ENCODE measurements at regions not wholly inside any gene's neighbourhood (a gene's known extent, or its start where the extent isn't known, plus 50 kb on each side); places are given as distances from the start of the nearest gene placed in this dataset.

GRCh38 chr4:133498149-133498548 is 349.1 kb downstream of the PCDH10 start:
- Histone ChIP-seq H3K4me3 (ENCODE audit: low read depth, low read length) (no peak overlapping the region), H3K9me3 (ENCODE audit: control insufficient read depth, low read length) (no peaks in the 10 kb centered on the region), H3K79me2 (no peaks in the 10 kb centered on the region), H3K27me3 (ENCODE audit: control insufficient read depth, insufficient read depth, low read length) (no peaks in the 10 kb centered on the region), H3K4me1 (no peaks in the 10 kb centered on the region), H3K4me2 (ENCODE audit: low read length) (no peak overlapping the region), H3K9ac (no peak overlapping the region), H3K36me3 (ENCODE audit: control insufficient read depth, insufficient read depth, low read length) (no peaks in the 10 kb centered on the region), H2AFZ (no peak overlapping the region), H3K27ac (no peak overlapping the region)
- TF ChIP-seq CTCF (IDR thresholded peaks at IDR 0.05): no peak

- H3K27me3 ChIP-seq (ENCODE audit: control insufficient read depth, insufficient read depth, low read length): no peaks in the 10 kb centered on the region
- H3K4me2 ChIP-seq (ENCODE audit: low read length): no peak overlapping the region
- no peaks in the 10 kb centered on the region for H3K4me1 ChIP-seq
- H3K9ac ChIP-seq: no peak overlapping the region
- H3K4me3 ChIP-seq (ENCODE audit: low read depth, low read length): no peak overlapping the region
- no peak overlapping the region for H3K27ac ChIP-seq
- TF ChIP-seq CTCF (IDR thresholded peaks at IDR 0.05): no peak
- no peaks in the 10 kb centered on the region for H3K36me3 ChIP-seq (ENCODE audit: control insufficient read depth, insufficient read depth, low read length)
- no peaks in the 10 kb centered on the region for H3K9me3 ChIP-seq (ENCODE audit: control insufficient read depth, low read length)
- H3K79me2 ChIP-seq: no peaks in the 10 kb centered on the region
- H2AFZ ChIP-seq: no peak overlapping the region
These were observed 344.7 kb downstream of the PCDH10 start for GRCh38 chr4:133493776-133494175.

- H3K27me3 ChIP-seq (ENCODE audit: control insufficient read depth, insufficient read depth, low read length): no peaks in the 10 kb centered on the region
- H3K36me3 ChIP-seq (ENCODE audit: control insufficient read depth, insufficient read depth, low read length): no peaks in the 10 kb centered on the region
- H3K27ac ChIP-seq: no peak overlapping the region
- H3K9ac ChIP-seq: no peak overlapping the region
- H3K4me1 ChIP-seq: no peaks in the 10 kb centered on the region
- no peaks in the 10 kb centered on the region for H3K9me3 ChIP-seq (ENCODE audit: control insufficient read depth, low read length)
- H3K4me2 ChIP-seq (ENCODE audit: low read length): no peak overlapping the region
- TF ChIP-seq CTCF (IDR thresholded peaks at IDR 0.05): no peak
- H2AFZ ChIP-seq: no peak overlapping the region
- no peaks in the 10 kb centered on the region for H3K79me2 ChIP-seq
- no peak overlapping the region for H3K4me3 ChIP-seq (ENCODE audit: low read depth, low read length)
These were observed 344.1 kb downstream of the PCDH10 start for GRCh38 chr4:133493241-133493640.

GRCh38 chr4:133484287-133484686 is 335.2 kb downstream of the PCDH10 start:
- H3K4me2 ChIP-seq (ENCODE audit: low read length): peak overlapping the region; percentile 44
- no peak overlapping the region for H2AFZ ChIP-seq
- TF ChIP-seq CTCF (IDR thresholded peaks at IDR 0.05): no peak
- no peak overlapping the region for H3K9ac ChIP-seq
- no peaks in the 10 kb centered on the region for H3K79me2 ChIP-seq
- no peak overlapping the region for H3K27ac ChIP-seq
- H3K4me3 ChIP-seq (ENCODE audit: low read depth, low read length): no peak overlapping the region
- H3K4me1 ChIP-seq: no peaks in the 10 kb centered on the region
- no peaks in the 10 kb centered on the region for H3K27me3 ChIP-seq (ENCODE audit: control insufficient read depth, insufficient read depth, low read length)
- no peaks in the 10 kb centered on the region for H3K36me3 ChIP-seq (ENCODE audit: control insufficient read depth, insufficient read depth, low read length)
- H3K9me3 ChIP-seq (ENCODE audit: control insufficient read depth, low read length): no peaks in the 10 kb centered on the region

GRCh38 chr4:133483600-133484246 is 334.6 kb downstream of the PCDH10 start:
- no peak overlapping the region for H3K4me3 ChIP-seq (ENCODE audit: low read depth, low read length)
- H3K27ac ChIP-seq: no peak overlapping the region
- no peaks in the 10 kb centered on the region for H3K4me1 ChIP-seq
- peak overlapping the region; percentile 44 for H3K4me2 ChIP-seq (ENCODE audit: low read length)
- H3K9me3 ChIP-seq (ENCODE audit: control insufficient read depth, low read length): no peaks in the 10 kb centered on the region
- H3K9ac ChIP-seq: no peak overlapping the region
- no peaks in the 10 kb centered on the region for H3K27me3 ChIP-seq (ENCODE audit: control insufficient read depth, insufficient read depth, low read length)
- TF ChIP-seq CTCF (IDR thresholded peaks at IDR 0.05): peak; percentile 18
- no peak overlapping the region for H2AFZ ChIP-seq
- no peaks in the 10 kb centered on the region for H3K36me3 ChIP-seq (ENCODE audit: control insufficient read depth, insufficient read depth, low read length)
- H3K79me2 ChIP-seq: no peaks in the 10 kb centered on the region
